ENCODE measurements at regions not wholly inside any gene's neighbourhood (a gene's known extent, or its start where the extent isn't known, plus 50 kb on each side); places are given as distances from the start of the nearest gene placed in this dataset.

GRCh38 chr10:60595852-60596251 is 182.4 kb upstream of the CDK1 start:
- TF ChIP-seq, protein P1, sequence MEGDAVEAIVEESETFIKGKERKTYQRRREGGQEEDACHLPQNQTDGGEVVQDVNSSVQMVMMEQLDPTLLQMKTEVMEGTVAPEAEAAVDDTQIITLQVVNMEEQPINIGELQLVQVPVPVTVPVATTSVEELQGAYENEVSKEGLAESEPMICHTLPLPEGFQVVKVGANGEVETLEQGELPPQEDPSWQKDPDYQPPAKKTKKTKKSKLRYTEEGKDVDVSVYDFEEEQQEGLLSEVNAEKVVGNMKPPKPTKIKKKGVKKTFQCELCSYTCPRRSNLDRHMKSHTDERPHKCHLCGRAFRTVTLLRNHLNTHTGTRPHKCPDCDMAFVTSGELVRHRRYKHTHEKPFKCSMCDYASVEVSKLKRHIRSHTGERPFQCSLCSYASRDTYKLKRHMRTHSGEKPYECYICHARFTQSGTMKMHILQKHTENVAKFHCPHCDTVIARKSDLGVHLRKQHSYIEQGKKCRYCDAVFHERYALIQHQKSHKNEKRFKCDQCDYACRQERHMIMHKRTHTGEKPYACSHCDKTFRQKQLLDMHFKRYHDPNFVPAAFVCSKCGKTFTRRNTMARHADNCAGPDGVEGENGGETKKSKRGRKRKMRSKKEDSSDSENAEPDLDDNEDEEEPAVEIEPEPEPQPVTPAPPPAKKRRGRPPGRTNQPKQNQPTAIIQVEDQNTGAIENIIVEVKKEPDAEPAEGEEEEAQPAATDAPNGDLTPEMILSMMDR (IDR thresholded peaks at IDR 0.05; ENCODE audit: borderline replicate concordance, extremely low read depth, low read length, poor library complexity, severe bottlenecking), result no peak
- TF ChIP-seq EZH2 (IDR thresholded peaks at IDR 0.05; ENCODE audit: borderline replicate concordance, low read depth, low read length, severe bottlenecking), result no peak

Measured in DND-41 (cell line).